ENCODE measurements at regions not wholly inside any gene's neighbourhood (a gene's known extent, or its start where the extent isn't known, plus 50 kb on each side); places are given as distances from the start of the nearest gene placed in this dataset.

DNA sequence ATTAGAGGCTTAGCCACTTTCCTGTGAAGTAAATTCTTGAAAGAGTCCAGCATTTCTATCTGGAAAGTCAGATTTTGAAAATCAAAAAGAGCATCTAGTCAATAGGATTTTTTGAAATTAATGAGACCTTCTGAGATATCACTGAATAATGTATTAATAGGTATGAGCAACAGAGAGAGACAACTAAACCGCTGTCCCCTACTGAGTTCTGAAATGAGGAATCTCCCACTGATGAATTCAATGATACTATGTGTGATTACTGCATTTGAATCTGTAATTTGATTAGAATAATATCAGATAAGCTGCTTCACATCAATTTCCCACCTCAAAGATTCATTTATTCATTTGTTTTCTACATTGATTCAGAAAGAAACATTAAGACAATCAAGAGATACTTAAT lies 252.8 kb downstream of the TMX3 start:
- no peak for DNase-seq (ENCODE audit: low read depth)
- TF ChIP-seq, protein P1, sequence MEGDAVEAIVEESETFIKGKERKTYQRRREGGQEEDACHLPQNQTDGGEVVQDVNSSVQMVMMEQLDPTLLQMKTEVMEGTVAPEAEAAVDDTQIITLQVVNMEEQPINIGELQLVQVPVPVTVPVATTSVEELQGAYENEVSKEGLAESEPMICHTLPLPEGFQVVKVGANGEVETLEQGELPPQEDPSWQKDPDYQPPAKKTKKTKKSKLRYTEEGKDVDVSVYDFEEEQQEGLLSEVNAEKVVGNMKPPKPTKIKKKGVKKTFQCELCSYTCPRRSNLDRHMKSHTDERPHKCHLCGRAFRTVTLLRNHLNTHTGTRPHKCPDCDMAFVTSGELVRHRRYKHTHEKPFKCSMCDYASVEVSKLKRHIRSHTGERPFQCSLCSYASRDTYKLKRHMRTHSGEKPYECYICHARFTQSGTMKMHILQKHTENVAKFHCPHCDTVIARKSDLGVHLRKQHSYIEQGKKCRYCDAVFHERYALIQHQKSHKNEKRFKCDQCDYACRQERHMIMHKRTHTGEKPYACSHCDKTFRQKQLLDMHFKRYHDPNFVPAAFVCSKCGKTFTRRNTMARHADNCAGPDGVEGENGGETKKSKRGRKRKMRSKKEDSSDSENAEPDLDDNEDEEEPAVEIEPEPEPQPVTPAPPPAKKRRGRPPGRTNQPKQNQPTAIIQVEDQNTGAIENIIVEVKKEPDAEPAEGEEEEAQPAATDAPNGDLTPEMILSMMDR (IDR thresholded peaks at IDR 0.05; ENCODE audit: control insufficient read depth, extremely low read depth, insufficient read depth): no peak
- no peak overlapping the region for H3K4me3 ChIP-seq (ENCODE audit: low read depth, low read length)

DNA sequence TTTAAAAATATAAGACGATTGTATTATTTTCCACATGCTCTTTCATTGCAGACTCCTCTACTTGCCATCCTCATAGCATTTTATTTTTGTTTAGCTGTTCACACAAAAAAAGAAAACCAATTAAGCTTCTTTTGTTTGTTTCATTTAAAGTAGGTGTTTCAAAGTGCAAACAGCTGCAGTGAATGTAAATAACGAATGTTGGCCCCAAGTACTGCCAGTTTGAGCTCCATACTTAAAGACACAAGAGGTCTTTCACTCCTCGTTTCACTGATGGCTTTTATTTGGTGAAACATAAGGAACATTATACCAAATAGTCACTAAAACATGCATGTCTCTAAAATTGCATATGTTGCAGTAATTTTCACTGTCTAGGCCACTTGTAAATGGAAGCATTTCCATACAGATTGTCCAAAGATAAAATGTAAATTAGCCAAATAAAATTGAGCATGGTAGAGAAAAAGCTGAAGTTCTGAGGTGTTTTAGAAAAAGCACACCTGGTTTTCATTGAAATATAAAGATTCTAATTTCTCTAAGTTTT lies 253.4 kb downstream of the TMX3 start:
- no peak overlapping the region for H3K4me3 ChIP-seq (ENCODE audit: low read depth, low read length)
- TF ChIP-seq, protein P1 (IDR thresholded peaks at IDR 0.05; ENCODE audit: control insufficient read depth, extremely low read depth, insufficient read depth): no peak
- DNase-seq (ENCODE audit: low read depth): no peak

DNA sequence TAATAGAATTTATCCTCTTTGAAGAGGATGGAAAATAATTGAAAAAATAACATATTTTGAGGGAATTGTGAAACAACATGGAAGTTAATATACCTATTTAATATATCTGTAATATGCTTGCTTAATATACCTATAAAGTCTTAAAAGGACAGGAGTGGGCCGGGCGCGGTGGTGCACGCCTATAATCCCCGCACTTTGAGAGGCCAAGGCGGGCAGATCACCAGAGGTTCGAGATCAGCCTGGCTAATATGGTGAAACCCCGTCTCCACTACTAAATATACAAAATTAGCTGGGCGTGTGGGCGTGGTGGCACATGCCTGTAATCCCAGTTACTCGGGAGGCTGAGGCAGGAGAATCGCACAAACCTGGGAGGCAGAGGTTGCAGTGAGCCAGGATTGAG lies 254.9 kb downstream of the TMX3 start:
- TF ChIP-seq, protein P1 (IDR thresholded peaks at IDR 0.05; ENCODE audit: control insufficient read depth, extremely low read depth, insufficient read depth): no peak
- no peak for DNase-seq (ENCODE audit: low read depth)

DNA sequence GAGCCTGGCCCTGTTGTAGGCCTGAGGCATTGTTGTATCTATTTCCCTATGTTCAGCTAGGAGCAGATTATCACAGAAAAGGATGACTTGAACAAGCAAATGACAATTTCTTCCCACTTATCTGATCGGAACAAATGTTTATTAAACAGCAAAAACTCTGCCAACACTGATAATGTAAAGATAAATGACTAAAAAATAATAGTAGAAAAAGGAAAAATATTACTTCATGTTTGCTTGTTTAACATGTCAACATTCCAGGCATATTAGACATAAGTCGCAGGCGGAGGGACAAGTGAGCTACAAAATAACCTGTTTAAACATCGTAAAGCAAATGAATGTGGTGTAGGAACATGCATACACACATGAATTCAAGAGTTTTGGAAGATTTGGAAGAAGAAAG lies 257.9 kb downstream of the TMX3 start:
- DNase-seq (ENCODE audit: low read depth): peak; percentile 84
- TF ChIP-seq, protein P1 (IDR thresholded peaks at IDR 0.05; ENCODE audit: control insufficient read depth, extremely low read depth, insufficient read depth): no peak
- no peak overlapping the region for H3K4me3 ChIP-seq (ENCODE audit: low read depth, low read length)

More for the DNA sequence above, 254.9 kb downstream of the TMX3 start:
- no peak overlapping the region for H3K4me3 ChIP-seq (ENCODE audit: low read depth, low read length)

DNA sequence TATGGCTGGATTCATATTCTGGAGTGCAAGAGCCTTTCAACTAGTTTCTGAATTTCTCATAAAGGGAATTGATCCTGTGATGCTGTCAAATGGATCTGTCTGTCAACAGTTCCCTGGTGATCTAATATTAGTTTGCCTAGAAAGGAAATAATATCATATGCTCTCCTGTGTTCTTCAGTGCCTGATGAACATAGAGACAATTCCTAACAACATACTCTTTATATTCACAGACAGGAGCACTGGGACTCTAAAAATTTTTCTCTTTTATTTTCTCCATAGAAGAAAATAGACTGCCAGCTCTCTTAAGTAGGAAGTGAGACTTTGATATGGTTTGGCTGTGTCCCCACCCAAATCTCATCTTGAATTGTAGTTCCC lies 259.7 kb downstream of the TMX3 start:
- no peak for DNase-seq (ENCODE audit: low read depth)
- H3K4me3 ChIP-seq (ENCODE audit: low read depth, low read length): no peak overlapping the region
- TF ChIP-seq, protein P1 (IDR thresholded peaks at IDR 0.05; ENCODE audit: control insufficient read depth, extremely low read depth, insufficient read depth): no peak

DNA sequence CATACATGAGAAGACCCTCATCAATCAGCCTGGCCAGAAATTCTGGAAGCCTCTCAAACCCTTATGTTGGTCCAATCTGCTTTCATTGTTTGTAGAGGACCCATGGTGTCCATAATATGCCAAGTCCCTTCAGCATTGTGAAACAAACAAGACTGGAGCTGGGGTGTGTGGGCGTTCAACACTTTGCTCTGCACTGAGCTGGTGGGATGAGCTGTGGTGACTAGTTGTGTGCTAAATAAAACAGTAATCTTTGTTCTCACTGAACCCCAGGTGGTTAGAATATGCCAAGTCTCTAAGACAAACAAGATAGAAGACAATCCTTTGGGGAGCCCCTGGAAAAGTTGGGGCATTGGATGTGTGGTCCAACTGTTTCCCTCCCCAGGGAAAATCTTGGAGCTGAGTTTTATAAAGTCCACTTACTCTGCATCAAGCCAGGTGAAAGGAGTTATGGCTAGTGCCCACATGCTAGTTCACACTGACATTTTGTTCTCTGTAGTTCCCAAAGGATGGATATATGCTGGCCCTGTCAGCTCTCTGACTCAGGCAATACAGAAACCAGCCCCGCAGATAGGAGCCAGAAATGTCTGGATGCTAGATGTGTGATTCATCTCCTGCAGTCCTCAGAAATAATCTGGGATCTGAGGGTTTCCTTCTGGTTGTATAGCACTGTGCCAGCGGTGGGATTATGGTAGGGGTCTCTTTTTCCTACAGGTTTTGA lies 260.2 kb downstream of the TMX3 start:
- H3K4me3 ChIP-seq (ENCODE audit: low read depth, low read length): no peak overlapping the region
- DNase-seq (ENCODE audit: low read depth): no peak
- TF ChIP-seq, protein P1 (IDR thresholded peaks at IDR 0.05; ENCODE audit: control insufficient read depth, extremely low read depth, insufficient read depth): no peak

DNA sequence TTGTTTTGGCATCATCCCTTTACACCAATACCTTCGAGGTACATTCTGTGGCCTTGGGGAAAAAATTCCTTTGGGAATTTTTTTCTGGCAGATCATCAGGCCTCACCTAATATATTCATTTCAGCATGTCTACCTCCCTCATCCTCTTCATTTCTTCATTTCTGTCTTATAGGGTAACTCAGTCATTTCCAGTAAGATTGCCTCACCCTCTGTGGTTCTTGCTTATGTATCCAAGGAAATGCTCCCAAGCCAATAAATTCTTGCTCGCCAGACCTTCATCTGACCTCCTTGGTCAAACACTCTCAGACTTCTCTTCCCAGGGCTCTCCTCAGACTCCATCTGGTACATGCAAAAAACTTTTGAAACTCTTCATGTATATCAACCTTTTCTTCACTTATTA lies 265.6 kb downstream of the TMX3 start:
- TF ChIP-seq, protein P1 (IDR thresholded peaks at IDR 0.05; ENCODE audit: control insufficient read depth, extremely low read depth, insufficient read depth): no peak
- DNase-seq (ENCODE audit: low read depth): no peak
- H3K4me3 ChIP-seq (ENCODE audit: low read depth, low read length): no peak overlapping the region
